Osteoblast (primary cell): ENCODE measurements at regions not wholly inside any gene's neighbourhood (a gene's known extent, or its start where the extent isn't known, plus 50 kb on each side); places are given as distances from the start of the nearest gene placed in this dataset.
"Not testable (repeated sequence)": the region's sequence is repeated elsewhere in the genome, so short reads cannot be mapped to it uniquely, and the experiment has no call there.

ENCODE experiments used
- DNase-seq: peaks from one replicate; pipeline ENCODE4 v3.0.0; 2011; ENCODE audit warnings: low spot score, mixed read lengths; ENCODE audit not compliant: insufficient read length; ENCODE audit errors: missing footprints
- H2AFZ ChIP-seq: 2 replicates; pipeline ENCODE4 v1.6.0; 2011; ENCODE audit warnings: mild to moderate bottlenecking, low read length
- H3K27ac ChIP-seq: 2 replicates; pipeline ENCODE4 v1.5.1; 2011; ENCODE audit warnings: mild to moderate bottlenecking, low read depth, low read length, moderate library complexity
- H3K27me3 ChIP-seq: 2 replicates; pipeline ENCODE4 v1.6.0; 2012; ENCODE audit warnings: mild to moderate bottlenecking, control low read depth, inconsistent platforms, low read length, moderate library complexity; ENCODE audit not compliant: insufficient read depth
- H3K36me3 ChIP-seq: 2 replicates; pipeline ENCODE4 v1.5.1; 2011; ENCODE audit warnings: mild to moderate bottlenecking, low read length, control low read depth, moderate library complexity; ENCODE audit not compliant: insufficient read depth
- H3K4me1 ChIP-seq: 2 replicates; pipeline ENCODE4 v1.5.1; 2011; ENCODE audit warnings: mild to moderate bottlenecking, low read length, control low read depth, moderate library complexity; ENCODE audit not compliant: insufficient read depth
- H3K4me2 ChIP-seq: 2 replicates; pipeline ENCODE4 v1.6.0; 2011; ENCODE audit warnings: mild to moderate bottlenecking, low read length; ENCODE audit not compliant: insufficient read depth
- H3K4me3 ChIP-seq: fragments of 200-600 bp; sonication (generic); 3 replicates; pipeline ENCODE4 v1.5.1; 2012; ENCODE audit warnings: mild to moderate bottlenecking, low read length, inconsistent platforms; ENCODE audit not compliant: insufficient read depth
- H3K79me2 ChIP-seq: 2 replicates; pipeline ENCODE4 v1.6.0; 2012; ENCODE audit warnings: mild to moderate bottlenecking, low read length, control low read depth, inconsistent platforms; ENCODE audit not compliant: insufficient read depth
- H3K9me3 ChIP-seq: 2 replicates; pipeline ENCODE4 v1.5.1; 2011; ENCODE audit warnings: low read depth, low read length, control low read depth
- H4K20me1 ChIP-seq: 2 replicates; pipeline ENCODE4 v1.6.0; 2012; ENCODE audit warnings: mild to moderate bottlenecking, low read length, control low read depth; ENCODE audit not compliant: insufficient read depth

DNA sequence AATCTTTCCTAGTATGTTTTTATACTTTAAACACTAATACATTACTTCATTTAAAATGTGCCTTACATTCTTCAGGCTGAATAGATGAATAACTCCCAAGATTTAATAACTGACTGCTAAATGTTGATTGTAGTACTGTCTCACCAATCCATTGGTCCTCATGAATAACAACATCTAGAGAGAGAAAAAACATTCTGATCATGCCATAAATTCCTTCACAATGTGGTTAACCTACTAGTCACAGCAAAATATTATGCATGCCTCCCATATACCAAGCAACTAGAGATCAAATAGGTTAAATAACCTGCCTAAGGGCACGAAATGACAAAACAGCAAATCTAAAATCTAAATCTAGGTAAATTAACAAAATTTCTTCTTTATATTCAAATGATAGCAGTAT is 66.2 kb downstream of the SYT15 start:
- H3K79me2 ChIP-seq, H2AFZ ChIP-seq, H3K27me3 ChIP-seq, DNase-seq, H3K36me3 ChIP-seq, H4K20me1 ChIP-seq, H3K27ac ChIP-seq, H3K4me3 ChIP-seq, H3K4me1 ChIP-seq, H3K9me3 ChIP-seq, H3K4me2 ChIP-seq: not testable (repeated sequence)

DNA sequence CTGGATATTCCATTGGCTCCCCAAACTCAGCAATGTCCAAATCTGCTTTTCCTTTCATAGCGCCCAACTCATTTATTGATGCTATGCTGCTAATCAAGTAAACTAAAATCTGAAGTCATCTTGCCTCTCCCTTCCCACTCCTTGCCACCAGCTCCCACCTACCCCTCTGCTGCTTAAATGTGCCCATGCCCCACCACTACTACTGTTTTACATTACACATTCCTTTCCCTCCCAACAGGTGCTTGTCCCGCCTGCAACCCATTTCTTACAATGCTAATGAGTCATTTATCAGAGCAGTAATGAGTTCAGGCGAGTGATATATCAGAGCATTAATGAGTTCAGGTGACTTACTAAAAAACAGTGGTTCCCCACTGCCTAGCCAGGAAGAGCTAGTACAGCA is 67.2 kb downstream of the SYT15 start:
- DNase-seq, H3K4me1 ChIP-seq, H3K36me3 ChIP-seq, H3K27ac ChIP-seq, H3K27me3 ChIP-seq, H3K4me3 ChIP-seq, H3K9me3 ChIP-seq, H4K20me1 ChIP-seq, H3K4me2 ChIP-seq, H3K79me2 ChIP-seq, H2AFZ ChIP-seq: not testable (repeated sequence)

DNA sequence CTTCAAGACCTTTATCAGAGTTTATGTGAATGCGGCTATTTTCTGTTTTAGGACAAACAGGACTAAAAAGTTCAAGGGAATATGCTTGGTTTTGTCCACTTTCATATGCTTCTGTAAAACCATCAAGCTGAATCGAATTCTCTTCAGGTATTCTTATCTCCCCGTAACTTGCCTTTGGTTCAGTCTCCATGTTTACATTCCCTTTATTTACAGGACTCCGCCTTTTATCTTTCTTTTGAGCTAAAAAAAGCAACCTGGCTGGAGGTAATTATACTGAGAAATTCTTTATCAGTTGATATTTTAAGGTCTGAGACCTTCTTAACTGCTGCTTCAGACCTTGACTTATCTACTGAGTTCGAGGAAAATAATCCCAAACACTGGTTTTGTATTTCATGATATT is 72.0 kb downstream of the SYT15 start:
- H3K27me3 ChIP-seq, H3K4me3 ChIP-seq, H3K27ac ChIP-seq, H3K4me1 ChIP-seq, H3K36me3 ChIP-seq, H4K20me1 ChIP-seq, H2AFZ ChIP-seq, DNase-seq, H3K9me3 ChIP-seq, H3K79me2 ChIP-seq, H3K4me2 ChIP-seq: not testable (repeated sequence)

DNA sequence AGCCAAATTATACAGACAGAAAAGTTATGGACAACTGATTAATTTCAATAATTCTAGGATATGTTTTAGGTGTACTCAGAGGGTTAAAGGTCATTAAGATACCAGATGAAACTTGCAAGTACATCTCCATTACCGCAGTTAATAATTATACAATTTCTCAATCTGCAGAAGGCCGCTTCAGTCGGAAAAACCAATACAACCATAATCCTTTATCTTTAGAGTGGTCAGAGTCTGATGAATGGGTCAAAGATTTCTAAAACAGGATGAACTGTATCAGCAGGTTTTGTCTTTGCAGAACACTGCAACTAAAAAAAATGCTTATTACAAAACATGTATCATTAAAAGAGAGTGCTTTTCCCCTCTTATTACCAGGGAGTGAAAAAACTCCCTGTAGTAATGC is 78.5 kb downstream of the SYT15 start:
- not testable (repeated sequence) for H2AFZ ChIP-seq, H3K27ac ChIP-seq, H4K20me1 ChIP-seq, H3K27me3 ChIP-seq, H3K9me3 ChIP-seq, H3K79me2 ChIP-seq, H3K36me3 ChIP-seq, H3K4me3 ChIP-seq, DNase-seq, H3K4me2 ChIP-seq, H3K4me1 ChIP-seq

DNA sequence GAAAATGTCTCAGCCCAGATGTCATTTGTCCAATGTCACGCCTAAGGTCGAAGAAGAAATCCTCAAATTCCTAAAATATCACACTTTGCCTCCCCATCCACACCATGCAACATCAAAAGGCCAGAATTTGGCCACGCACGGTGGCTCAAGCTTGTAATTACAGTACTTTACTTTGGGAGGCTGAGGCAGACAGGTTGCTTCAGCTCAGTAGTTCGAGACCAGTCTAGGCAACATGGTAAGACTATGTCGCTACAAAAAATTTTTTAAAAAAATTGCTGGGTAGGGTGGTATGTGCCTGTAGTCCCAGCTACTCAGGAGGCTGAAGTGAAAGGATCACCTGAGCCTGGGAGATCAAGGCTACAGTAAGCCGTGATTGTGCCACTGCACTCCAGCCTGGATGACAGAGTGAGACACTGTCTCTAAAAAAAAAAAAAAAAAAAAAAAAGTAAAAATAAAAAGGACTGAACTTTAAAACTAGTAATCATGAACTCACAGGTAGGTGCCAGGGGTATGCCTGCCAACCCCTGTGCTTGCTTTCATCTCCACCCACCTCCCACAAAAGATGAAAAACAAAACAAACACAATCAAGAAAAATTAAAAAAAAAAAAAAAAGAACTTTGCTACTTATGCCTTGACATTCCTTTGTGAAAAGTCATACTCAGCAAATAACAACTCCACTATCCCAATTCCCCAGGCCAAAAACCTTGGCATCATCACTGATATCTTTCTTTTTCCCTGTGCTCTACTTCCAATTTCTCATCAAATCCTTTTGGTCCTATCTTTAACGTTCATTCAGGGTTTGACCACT is 81.3 kb downstream of the SYT15 start:
- DNase-seq, H3K27ac ChIP-seq, H3K4me2 ChIP-seq, H2AFZ ChIP-seq, H3K9me3 ChIP-seq, H3K27me3 ChIP-seq, H3K79me2 ChIP-seq, H3K4me1 ChIP-seq, H4K20me1 ChIP-seq, H3K4me3 ChIP-seq, H3K36me3 ChIP-seq: not testable (repeated sequence)

DNA sequence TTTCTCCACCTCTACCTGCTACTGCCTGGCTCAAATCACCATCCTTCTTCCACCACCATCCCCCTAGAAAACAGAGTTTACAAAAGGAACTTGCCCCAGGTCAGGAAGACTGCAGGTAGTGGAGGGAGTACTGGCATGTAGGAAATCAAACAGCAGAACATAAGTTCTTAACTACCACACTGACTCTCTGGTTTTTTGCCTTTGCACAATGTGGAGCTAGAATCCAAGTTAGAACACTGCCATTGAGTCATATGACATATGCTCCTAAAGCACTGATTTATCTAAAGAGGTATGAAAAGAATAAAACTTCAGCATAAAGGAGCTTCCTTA is 81.9 kb downstream of the SYT15 start:
- not testable (repeated sequence) for H3K79me2 ChIP-seq

DNA sequence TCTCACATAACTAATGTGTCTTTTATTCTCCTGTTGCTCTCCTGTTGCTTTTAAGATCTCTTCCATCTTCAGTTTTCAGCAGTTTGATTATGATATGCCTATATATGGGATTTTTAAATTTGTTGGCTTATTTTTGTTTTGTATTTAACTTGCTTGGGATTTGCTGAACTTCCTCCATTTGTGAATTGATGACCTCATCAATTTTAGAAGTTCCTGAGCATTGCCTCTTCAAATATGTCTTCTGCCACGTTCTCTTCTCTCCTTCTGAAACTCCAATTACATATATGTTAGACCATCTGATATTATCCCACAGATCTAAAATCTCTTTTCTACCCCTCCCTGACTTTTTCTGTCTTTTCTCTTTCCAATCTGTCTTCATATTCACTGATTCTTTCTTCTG is 86.6 kb downstream of the SYT15 start:
- not testable (repeated sequence) for H3K27me3 ChIP-seq, H3K4me3 ChIP-seq, H3K4me2 ChIP-seq, H3K79me2 ChIP-seq, H3K36me3 ChIP-seq, H2AFZ ChIP-seq, H3K27ac ChIP-seq, DNase-seq, H4K20me1 ChIP-seq, H3K9me3 ChIP-seq, H3K4me1 ChIP-seq

More for the DNA sequence above, 81.9 kb downstream of the SYT15 start:
- H3K4me3 ChIP-seq, H4K20me1 ChIP-seq, H3K4me2 ChIP-seq, H2AFZ ChIP-seq, H3K4me1 ChIP-seq, DNase-seq, H3K27ac ChIP-seq, H3K9me3 ChIP-seq, H3K27me3 ChIP-seq, H3K36me3 ChIP-seq: not testable (repeated sequence)

DNA sequence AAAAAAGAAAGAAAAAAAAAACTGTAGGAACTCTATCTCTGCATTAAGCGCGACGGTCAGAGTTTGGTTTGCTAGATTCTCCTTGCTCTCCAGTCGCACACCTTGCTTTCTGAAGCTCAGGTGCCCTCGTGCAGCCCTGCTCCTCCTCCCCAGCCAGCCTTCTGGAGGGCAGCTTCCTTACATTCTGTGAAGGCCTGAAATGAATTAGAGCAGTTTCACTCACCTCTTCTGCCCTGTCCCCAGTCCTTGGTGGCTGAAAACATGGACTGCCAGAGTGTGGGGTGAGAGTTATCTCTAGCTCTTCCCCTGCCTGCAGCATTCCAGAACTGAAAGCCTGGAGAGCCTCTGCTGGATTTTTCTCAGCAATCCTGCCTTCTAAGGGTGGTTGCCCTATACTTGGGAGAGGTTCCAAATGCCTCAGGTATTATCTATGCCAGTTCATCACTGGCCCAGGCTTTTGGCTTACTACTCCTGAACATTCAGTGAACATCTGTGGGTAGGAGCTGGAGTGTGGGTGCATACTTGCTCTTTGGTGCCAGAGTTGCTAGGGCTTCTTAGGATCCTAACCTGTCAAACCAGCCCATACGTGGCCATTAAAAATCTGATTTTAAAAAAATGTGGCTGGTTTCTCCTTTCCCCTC is 89.5 kb downstream of the SYT15 start:
- H2AFZ ChIP-seq, DNase-seq, H4K20me1 ChIP-seq, H3K27me3 ChIP-seq, H3K4me2 ChIP-seq, H3K79me2 ChIP-seq, H3K4me1 ChIP-seq, H3K36me3 ChIP-seq, H3K9me3 ChIP-seq, H3K4me3 ChIP-seq, H3K27ac ChIP-seq: not testable (repeated sequence)

DNA sequence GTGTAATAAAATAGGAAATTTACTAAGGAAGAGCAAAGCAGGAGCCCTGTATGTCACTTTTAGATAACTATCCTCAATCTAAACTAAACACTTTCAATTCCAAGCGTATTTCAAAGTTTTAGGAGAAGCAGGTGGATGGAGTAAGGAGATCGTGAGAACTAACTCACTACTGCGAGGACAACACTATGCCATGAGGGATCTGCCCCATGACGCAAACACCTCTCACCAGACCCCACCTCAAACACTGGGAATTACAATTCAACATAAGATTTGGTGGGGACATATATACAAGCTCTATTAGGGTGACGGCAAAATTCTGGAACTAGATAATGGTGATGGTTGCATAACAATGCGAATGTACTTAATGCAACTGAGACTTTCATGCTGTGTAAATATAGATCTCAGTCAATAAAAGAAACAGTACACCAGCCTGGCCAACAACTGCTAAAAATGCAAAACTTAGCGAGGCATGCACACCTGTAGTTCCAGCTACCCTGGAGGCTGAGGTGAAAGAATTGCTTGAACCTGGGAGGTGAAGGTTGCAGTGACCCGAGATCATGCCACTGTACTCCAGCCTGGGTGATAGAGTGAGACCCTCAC is 99.0 kb downstream of the SYT15 start:
- H4K20me1 ChIP-seq, H3K4me2 ChIP-seq, H3K79me2 ChIP-seq, H3K9me3 ChIP-seq, H3K4me1 ChIP-seq, H3K27me3 ChIP-seq, H3K4me3 ChIP-seq, H3K36me3 ChIP-seq, DNase-seq, H3K27ac ChIP-seq, H2AFZ ChIP-seq: not testable (repeated sequence)
